MCF 10A (cell line): ENCODE measurements at regions not wholly inside any gene's neighbourhood (a gene's known extent, or its start where the extent isn't known, plus 50 kb on each side); places are given as distances from the start of the nearest gene placed in this dataset.
A peak's percentile ranks its signal among the peaks of the same experiment; 100 is the strongest.

Experiments
- BruUV-seq: library from RNA; stranded (reverse); fragments of 400-500 nt; replicated peaks from 2 replicates; lab custom pipeline; 2021; lab: Mats Ljungman, UMichigan
- CTCF ChIA-PET: fragments of 300-600 bp; sonication (Branson Sonifier 250); formaldehyde crosslinking; extraction: SDS; loops from one replicate; lab custom pipeline; 2021; ENCODE audit warnings: antibody characterized with exemption, inconsistent platforms; lab: Yijun Ruan, JAX
- POLR2A ChIA-PET: fragments of 300-600, 350-650 bp; sonication (Branson Sonifier 250); formaldehyde crosslinking; extraction: SDS; loops from one replicate; lab custom pipeline; 2020; ENCODE audit warnings: antibody characterized with exemption, inconsistent platforms; lab: Yijun Ruan, JAX
- DNase-seq: peaks from one replicate; pipeline ENCODE4 v3.0.0-alpha.2; 2018; ENCODE audit not compliant: unreplicated experiment
- H3K27ac Mint-ChIP-seq: one replicate; pipeline ENCODE4 v1.8.0; 2022; ENCODE audit warnings: mild to moderate bottlenecking, low read depth, mixed read lengths; ENCODE audit not compliant: unreplicated experiment
- H3K27me3 Mint-ChIP-seq: one replicate; pipeline ENCODE4 v1.8.0; 2022; ENCODE audit warnings: mixed read lengths; ENCODE audit not compliant: insufficient read depth, unreplicated experiment
- H3K36me3 Mint-ChIP-seq: one replicate; pipeline ENCODE4 v1.8.0; 2022; ENCODE audit warnings: mild to moderate bottlenecking, moderate library complexity, mixed read lengths; ENCODE audit not compliant: insufficient read depth, unreplicated experiment
- H3K4me1 Mint-ChIP-seq: one replicate; pipeline ENCODE4 v1.8.0; 2022; ENCODE audit warnings: mixed read lengths; ENCODE audit not compliant: insufficient read depth, unreplicated experiment
- H3K4me3 Mint-ChIP-seq: one replicate; pipeline ENCODE4 v1.8.0; 2022; ENCODE audit warnings: mild to moderate bottlenecking, moderate library complexity, mixed read lengths; ENCODE audit not compliant: unreplicated experiment
- H3K9me3 Mint-ChIP-seq: one replicate; pipeline ENCODE4 v1.8.0; 2022; ENCODE audit warnings: mixed read lengths; ENCODE audit not compliant: unreplicated experiment
- CTCF ChIP-seq: fragments of 200-600 bp; IDR thresholded peaks from one replicate; pipeline ENCODE4 v1.8.0; 2022; ENCODE audit warnings: antibody characterized with exemption, mild to moderate bottlenecking; ENCODE audit not compliant: unreplicated experiment
- intact Hi-C: fragments of 100-400 bp; cut with micrococcal nuclease; formaldehyde crosslinking; loops from 2 replicates; pipeline ENCODE4 v1.14.1; 2022

DNA sequence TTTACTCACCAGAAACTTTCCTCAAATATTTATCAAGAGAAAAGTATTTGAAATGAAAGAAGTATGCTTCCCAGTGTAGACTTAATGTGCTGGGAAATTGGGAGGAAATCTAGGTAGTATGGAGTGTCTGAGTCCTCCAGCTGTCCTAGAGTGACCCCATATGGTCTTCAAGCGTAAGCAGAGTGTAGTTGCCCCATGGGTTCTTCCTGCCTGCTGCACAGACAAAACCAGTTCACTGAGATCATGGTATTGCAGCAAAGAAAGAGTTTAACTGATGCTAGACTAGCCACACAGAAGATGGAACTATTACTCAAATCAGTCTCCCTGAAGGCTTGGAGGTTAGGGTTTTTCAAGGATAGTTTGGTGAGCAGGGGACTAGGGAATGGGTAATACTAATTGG lies 114.9 kb upstream of the PRLR start:
- Mint-ChIP-seq H3K27me3 (no peaks in the 10 kb centered on the region), H3K9me3 (no peaks in the 10 kb centered on the region), H3K4me3 (no peak overlapping the region), H3K27ac (no peak overlapping the region), H3K36me3 (no peaks in the 10 kb centered on the region), H3K4me1 (no peaks in the 10 kb centered on the region)
- peak; percentile 16 for DNase-seq
- no TSS peak for BruUV-seq
- TF ChIP-seq CTCF: no peak
- ChIA-PET CTCF (no interaction called here), POLR2A (no interaction called here)
- intact Hi-C loops: no loop called here

DNA sequence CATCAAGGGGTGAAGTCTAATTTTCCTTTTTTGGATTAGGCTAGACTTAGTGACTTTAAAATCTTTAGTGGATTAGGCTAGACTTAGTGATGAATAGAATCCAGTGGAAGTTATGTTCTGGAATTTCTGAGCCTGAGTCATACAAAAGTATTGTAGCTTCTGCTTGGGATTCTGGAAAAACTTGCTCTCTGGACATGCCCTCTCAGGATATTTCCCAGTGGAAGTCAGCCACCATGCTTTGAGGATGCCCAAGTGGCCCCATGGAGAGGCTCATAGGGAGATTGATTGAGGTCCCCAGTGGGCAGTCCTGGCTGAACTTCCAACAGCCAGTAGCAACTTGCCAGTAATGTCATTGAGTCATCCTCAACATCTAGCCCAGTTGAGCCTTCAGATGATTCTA lies 112.4 kb upstream of the PRLR start:
- intact Hi-C loops: no loop called here
- Mint-ChIP-seq H3K9me3 (no peaks in the 10 kb centered on the region), H3K4me3 (no peak overlapping the region), H3K27ac (no peak overlapping the region), H3K27me3 (no peaks in the 10 kb centered on the region), H3K4me1 (no peaks in the 10 kb centered on the region), H3K36me3 (peaks cover under 1% of the 10 kb centered on the region)
- DNase-seq: no peak
- ChIA-PET CTCF (interaction anchor here (0.6 kb wide), 1 partner anchor 234 kb away, joined by 3 read pairs; no protein-coding TSS in a partner anchor), POLR2A (no interaction called here)
- BruUV-seq: no TSS peak
- TF ChIP-seq CTCF: no peak

DNA sequence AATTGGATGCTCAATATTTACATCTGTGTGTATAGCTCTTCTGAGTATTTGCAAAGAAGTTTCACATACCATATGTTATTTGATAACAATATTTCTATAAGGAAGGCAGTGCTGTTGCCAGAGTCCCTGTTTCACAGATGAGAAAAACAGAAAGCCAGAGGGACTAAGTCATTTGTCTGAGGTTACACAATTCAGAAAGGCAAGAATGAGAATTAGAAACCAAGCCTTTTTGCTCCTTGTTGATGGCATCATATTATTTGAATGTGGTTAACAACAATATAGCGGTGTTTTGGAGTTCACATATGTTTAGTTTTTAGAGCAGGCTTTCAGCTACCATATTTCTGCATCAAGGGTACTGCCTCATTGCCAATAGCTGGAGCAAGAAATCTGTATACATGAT lies 110.9 kb upstream of the PRLR start:
- Mint-ChIP-seq H3K27ac (no peak overlapping the region), H3K4me3 (no peak overlapping the region), H3K9me3 (no peaks in the 10 kb centered on the region), H3K4me1 (no peaks in the 10 kb centered on the region), H3K36me3 (peaks cover 10% of the 10 kb centered on the region), H3K27me3 (no peaks in the 10 kb centered on the region)
- ChIA-PET POLR2A (no interaction called here), CTCF (interaction anchor here (0.6 to 0.7 kb wide), 2 partner anchors 78 to 108 kb away, joined by 3 read pairs; no protein-coding TSS in a partner anchor)
- no TSS peak for BruUV-seq
- DNase-seq: no peak
- no peak for TF ChIP-seq CTCF
- intact Hi-C loops: no loop called here

GRCh38 chr5:35339616-35340100 lies 109.4 kb upstream of the PRLR start:
- BruUV-seq: no TSS peak
- no peak for TF ChIP-seq CTCF
- intact Hi-C loops: no loop called here
- ChIA-PET CTCF (interaction anchor here (0.7 kb wide), 1 partner anchor 1813 kb away, joined by 3 read pairs; no protein-coding TSS in a partner anchor), POLR2A (no interaction called here)
- no peak overlapping the region for H3K27ac Mint-ChIP-seq
- H3K36me3 Mint-ChIP-seq: peaks cover 10% of the 10 kb centered on the region
- no peak overlapping the region for H3K4me3 Mint-ChIP-seq
- H3K4me1 Mint-ChIP-seq: no peaks in the 10 kb centered on the region
- H3K9me3 Mint-ChIP-seq: no peaks in the 10 kb centered on the region
- DNase-seq: no peak
- H3K27me3 Mint-ChIP-seq: no peaks in the 10 kb centered on the region
